HG03060 (cell line): ENCODE measurements at regions not wholly inside any gene's neighbourhood (a gene's known extent, or its start where the extent isn't known, plus 50 kb on each side); places are given as distances from the start of the nearest gene placed in this dataset.

ENCODE experiments used
- ATAC-seq: cut with Tn5 transposase; IDR thresholded peaks from one replicate; pipeline ENCODE4 v1.9.1; 2021; ENCODE audit warnings: low read depth, moderate number of reproducible peaks; ENCODE audit not compliant: unreplicated experiment

- no peak for ATAC-seq
These were observed 51.8 kb upstream of the PAX1 start for GRCh38 chr20:21653628-21654027.

GRCh38 chr20:21643417-21643816, 62.0 kb upstream of the PAX1 start:
- ATAC-seq, result no peak

DNA sequence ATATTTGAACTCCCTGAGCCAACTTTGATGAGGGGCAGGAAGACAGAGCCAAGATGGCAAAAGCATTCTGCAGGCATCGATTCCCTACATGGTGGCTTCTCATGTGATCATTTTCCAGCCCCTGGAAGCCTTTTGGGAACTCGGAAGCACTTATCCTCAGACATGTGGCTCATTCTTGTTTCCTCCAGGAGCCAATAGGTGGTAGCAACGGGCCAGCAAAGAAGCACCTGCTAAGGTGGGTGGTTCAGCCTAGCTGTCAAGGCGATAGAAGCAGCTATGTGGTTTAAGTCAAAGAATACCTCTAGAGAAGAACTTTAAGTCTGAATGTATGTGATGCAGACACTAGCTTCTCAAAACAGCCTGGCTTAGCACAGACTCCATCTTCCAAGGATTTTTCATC, 64.9 kb upstream of the PAX1 start:
- no peak for ATAC-seq

GRCh38 chr20:21633829-21634228, 71.6 kb upstream of the PAX1 start:
- ATAC-seq, result no peak

GRCh38 chr20:21632735-21633053, 72.8 kb upstream of the PAX1 start:
- no peak for ATAC-seq

GRCh38 chr20:21632031-21632734, 73.3 kb upstream of the PAX1 start:
- no peak for ATAC-seq

DNA sequence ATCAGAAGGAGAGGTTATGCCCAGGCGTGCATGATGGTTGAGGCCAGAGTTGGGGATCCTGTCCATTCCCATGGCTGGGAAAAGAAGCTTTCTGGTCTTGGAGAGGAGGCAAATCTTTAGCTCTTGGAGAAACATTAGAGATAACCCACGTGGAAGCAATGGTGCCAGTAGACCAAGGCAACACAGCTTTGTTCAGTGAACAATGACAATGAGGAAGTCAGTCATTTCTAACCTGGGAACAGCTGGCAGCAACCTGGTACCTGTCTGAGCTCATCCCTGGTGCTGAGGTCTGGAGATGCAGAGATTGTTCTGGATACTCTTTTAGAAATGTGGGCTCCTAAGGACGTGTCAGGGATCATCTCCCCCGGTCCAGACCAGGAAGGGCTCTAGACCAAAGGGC, 76.7 kb upstream of the PAX1 start:
- no peak for ATAC-seq

DNA sequence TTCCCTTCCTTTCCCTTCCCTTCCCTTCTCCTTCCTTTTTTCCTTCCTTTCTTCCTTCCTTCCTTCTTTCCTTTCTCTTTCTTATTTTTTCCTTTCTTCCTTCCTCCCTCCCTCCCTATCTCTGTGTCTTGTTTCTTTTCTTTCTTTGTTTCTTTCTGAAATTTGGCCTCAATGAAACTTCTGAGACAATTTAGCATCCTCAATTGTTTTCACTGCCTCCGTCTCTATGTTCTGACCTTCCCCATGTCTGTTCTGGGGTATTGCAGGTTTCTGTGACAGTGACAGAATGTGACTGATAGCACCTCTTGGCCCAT, 81.7 kb upstream of the PAX1 start:
- no peak for ATAC-seq

- ATAC-seq, result no peak
These were observed 82.2 kb upstream of the PAX1 start for GRCh38 chr20:21623074-21623780.

DNA sequence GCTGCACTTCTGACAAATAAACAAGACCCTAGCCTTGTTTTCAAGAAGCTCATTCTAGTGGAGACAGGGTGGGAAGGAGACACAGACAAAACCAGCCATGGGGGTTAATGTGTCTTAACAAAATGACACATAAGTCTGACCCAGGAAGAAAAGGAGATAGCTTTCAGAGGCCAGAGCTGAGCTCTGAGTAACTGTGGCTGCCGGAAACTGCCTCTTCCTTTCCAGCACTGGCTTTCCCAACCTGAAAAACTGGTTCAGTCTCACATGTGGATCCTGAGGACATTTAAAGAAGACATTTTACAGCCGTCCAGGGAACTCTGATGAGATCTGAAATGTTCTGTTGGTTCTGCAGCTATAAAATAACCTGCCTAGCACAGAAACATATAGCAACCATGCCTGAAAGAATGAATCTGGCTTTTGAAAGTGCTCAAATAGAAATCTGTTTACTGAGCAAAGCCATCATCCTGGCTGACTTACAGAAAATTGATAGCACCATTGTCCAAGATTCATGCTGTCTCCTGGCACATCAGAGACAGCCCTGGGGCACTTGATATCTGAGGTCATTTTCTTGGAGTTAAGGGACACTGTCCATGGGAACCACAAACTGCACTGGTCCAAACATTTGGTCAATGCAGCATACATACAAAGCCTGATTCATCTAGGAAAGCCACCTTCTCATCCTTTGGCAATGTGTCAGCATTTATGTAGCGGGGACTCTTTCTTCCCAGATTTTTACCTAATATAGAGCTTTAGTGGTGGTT, 83.2 kb upstream of the PAX1 start:
- ATAC-seq, result no peak

DNA sequence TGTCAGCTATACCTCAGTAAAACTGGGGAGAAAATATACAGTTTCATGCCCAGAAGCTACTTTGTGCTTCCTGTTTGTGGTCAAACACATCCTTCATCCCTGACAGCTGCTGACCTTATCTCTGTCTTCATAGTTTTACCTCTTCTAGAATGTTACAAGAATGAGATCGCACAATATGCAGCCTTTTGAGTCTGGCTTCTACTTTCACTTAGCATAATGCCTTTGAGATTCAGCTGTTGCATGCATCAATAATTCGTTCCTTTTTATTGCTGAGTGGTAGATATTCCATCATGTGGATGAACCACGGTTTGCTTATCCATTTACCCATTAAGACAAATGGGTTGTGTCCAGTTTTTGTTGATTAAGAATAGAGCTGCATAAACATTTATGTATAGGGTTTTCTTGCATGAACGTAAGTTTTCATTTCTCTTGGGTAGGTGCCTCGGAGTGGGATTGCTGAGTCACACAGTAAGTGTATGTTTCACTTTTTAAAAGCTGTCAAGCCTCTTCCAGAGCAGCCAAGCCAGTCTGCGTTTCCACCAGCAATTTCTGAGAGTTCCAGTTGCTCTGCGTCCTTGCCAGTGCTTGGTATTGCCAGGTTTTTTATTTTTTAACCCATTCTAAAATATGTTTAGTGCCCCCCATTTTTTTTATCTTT, 86.6 kb upstream of the PAX1 start:
- no peak for ATAC-seq

DNA sequence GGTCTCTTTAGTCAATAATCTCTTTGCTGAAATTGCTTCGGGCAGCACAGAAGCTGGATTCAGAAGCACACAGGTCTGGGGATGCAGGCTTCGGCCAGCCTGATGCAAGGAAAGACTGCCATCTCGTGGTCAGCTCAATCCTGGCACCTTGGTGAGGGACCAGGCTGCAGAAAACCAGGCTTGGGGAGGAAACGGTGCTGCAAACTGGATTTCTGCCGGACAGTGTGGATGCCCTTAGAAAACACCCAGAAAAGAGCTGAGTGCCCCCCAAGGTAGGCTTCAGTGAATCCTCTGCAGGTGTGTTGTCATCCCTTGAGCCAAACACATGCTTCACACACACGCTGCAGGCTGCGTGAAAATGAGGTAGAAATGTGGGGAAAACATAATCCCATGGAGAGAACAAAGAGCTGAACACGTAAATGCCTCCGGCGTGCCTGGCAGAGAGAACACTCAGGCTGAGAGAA, 89.8 kb upstream of the PAX1 start:
- ATAC-seq, result peak; percentile 49

DNA sequence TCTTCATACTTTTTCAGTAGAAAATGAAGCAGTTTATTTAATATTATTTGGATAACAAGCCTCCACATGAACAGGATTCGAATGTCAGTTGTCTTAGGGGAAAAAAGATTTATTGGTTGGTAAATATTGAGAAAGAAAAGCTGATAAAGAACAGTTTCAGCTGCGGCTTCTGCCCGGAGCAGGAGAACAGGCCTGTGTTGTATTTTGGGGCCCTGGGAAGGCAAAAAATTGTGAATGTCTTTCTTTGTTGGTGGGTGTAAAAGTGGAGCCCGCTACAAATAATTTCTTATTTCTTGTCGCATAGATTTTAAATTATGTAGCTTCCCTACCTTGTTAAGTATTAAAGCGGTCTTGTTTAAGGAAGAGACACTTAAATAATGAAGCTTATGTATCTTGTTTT, 90.5 kb upstream of the PAX1 start:
- no peak for ATAC-seq

- ATAC-seq, result no peak
These were observed 92.0 kb upstream of the PAX1 start for GRCh38 chr20:21613512-21613911.

GRCh38 chr20:21609981-21610380, 95.5 kb upstream of the PAX1 start:
- no peak for ATAC-seq

DNA sequence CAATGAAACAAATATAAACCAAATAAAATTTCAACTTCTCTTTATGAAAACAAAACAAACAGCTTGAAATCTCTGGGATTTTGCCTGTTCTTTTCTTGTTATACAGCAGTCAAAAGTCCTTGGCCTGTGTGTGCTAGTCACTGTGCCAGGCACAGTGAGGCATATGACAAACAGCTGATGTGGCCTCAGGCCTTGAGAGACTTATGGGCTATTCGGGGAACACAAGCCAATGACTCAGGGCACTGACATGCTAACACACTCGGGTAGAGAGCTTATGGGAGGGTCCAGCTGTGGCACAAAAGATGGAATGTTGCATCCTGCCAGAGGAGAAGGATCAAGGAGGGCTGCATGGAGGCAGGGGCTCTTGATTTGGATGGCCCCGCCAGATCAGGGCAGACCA, 95.4 kb upstream of the NKX2-2 start:
- no peak for ATAC-seq

GRCh38 chr20:21608777-21609176, 94.9 kb upstream of the NKX2-2 start:
- no peak for ATAC-seq

DNA sequence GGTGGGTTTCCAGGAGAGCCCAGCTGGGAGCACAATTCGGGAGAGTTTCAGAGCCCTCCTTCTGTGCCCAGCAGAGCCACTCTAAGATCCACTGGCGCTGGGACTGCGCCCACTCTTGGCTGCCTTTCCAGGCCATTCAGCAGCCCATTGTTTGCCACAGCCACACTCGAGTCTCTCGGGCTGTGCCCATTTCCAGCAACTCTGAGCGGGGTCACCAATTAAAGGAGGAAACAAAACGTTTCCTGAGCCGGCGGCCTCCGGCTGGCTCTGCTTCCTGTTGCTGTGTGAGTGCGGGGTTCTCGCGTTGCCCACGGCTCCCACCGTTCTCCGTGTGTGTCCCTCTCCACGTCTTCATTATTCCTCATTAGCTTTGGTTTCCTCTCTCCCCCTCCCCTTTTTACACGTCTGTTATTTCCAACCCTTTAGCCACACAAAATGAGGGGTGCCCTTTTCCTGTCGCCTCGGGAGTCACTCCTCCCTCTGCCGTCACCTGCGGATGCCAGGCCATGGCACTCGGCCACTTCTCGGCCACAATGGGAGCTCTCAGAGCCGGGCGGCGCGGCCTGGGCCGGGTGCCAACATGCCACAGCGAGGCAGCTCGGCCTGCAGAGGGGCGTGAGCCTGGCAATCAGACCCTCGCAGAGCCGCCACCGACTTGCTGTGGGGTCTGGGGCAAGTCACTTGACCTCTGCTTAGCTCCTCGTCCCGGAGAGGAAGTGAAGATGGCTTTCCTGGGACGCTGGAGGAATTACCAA, 94.3 kb upstream of the NKX2-2 start:
- no peak for ATAC-seq

GRCh38 chr20:21601799-21602198, 87.9 kb upstream of the NKX2-2 start:
- ATAC-seq, result no peak

DNA sequence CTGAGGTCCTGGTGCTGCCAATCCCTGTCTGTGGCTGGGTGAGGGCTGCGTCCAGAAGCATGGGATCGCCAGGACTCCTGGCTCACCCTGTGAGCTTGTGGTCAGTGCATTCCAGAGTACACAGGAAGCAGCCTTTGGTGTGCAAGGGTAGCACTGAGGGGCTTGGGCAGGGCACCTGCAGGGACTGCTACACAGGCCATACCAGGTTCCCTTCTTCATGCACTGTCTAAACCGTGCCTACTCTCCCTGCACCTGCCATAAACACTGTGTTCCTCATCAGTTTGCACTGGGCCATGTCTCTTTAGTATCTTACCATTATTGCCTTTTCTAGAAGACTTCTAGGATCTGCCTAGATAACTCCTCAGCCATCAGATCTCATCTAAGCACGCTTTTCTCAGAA, 72.8 kb upstream of the NKX2-2 start:
- no peak for ATAC-seq
